Mammary epithelial cell (primary cell): ENCODE measurements at regions not wholly inside any gene's neighbourhood (a gene's known extent, or its start where the extent isn't known, plus 50 kb on each side); places are given as distances from the start of the nearest gene placed in this dataset.

Experiments used
- CTCF ChIP-seq, 2 donors: IDR thresholded peaks in 1 of 2; conservative IDR thresholded peaks in 1 of 2; 2 replicates each; pipeline ENCODE4 v1.5.1; 2011 to 2012; ENCODE audit warnings: inconsistent platforms in 2 of 2, low read length in 2 of 2, mild to moderate bottlenecking in 2 of 2, control low read depth in 1 of 2, low read depth in 1 of 2; ENCODE audit not compliant: insufficient read depth in 1 of 2; ENCODE audit errors: extremely low read depth in 1 of 2
- EZH2 ChIP-seq: IDR thresholded peaks from 2 replicates; pipeline ENCODE4 v1.6.1; 2012; ENCODE audit warnings: low read length, inconsistent platforms, borderline replicate concordance

GRCh38 chr6:44722736-44723135, 335.2 kb downstream of the CDC5L start:
- TF ChIP-seq CTCF (conservative IDR thresholded peaks at IDR 0.05 in 1 of 2, IDR thresholded peaks at IDR 0.05 in 1 of 2; ENCODE audit: extremely low read depth in 1 of 2, insufficient read depth in 1 of 2, low read depth in 1 of 2, low read length in 2 of 2) (no peak), EZH2 (no peak)
